Femur (tissue), 1 donor: ENCODE measurements at regions not wholly inside any gene's neighbourhood (a gene's known extent, or its start where the extent isn't known, plus 50 kb on each side); places are given as distances from the start of the nearest gene placed in this dataset.

Source experiments
- DNase-seq: peaks from one replicate; pipeline ENCODE4 v3.0.0-alpha.2; 2017

DNA sequence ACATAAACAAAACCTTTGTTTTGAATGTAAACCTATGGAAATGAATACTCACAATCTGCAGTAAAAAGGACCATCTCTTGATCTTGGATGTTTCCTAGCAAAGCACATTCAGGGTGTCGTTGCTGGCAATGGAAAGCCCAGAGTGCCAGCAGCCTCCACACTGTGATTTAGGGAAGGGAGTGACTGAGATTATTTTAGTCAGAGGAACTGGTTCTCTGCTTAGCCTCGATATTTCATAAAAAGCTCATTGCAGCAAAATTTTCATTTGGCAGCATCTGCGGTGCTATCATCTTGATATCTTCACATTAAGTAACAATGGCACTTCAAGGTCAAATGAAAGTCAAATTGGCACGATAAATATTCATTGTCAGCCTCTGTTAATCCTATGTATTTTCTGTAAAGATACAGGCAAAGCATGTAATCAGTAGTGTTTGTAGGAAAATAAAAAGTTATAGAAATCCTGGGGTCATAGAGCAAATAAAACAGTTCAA is 116.0 kb downstream of the MACIR start:
- no peak for DNase-seq

- no peak for DNase-seq
Observed at GRCh38 chr5:103373597-103374472, 115.3 kb downstream of the MACIR start.

DNA sequence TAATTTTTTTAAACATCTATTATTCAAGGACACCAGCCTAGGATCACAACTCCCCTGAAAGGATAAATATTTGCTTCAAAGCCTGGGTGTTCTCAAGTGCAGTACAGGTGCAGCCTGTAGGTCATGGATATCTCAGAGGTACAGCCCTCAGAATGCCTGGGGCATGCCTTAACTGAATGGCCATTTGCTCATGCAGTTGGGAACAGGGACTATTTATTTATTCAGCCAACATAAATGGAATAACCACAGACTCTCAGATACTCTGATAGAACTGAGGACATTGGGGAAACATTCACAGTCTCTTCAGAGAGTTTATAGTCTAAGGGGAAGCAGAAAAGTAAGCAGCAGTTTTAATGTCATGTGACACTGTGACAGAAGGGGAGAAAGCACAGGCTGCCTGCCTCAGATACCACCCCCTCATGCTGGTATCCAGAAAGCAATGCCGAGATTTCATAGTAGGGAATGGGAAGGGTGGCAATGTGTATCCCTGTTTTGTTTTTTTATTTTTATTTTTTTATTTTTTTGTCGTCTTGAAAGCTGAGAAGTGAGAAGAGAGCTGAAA is 112.6 kb downstream of the MACIR start:
- no peak for DNase-seq

DNA sequence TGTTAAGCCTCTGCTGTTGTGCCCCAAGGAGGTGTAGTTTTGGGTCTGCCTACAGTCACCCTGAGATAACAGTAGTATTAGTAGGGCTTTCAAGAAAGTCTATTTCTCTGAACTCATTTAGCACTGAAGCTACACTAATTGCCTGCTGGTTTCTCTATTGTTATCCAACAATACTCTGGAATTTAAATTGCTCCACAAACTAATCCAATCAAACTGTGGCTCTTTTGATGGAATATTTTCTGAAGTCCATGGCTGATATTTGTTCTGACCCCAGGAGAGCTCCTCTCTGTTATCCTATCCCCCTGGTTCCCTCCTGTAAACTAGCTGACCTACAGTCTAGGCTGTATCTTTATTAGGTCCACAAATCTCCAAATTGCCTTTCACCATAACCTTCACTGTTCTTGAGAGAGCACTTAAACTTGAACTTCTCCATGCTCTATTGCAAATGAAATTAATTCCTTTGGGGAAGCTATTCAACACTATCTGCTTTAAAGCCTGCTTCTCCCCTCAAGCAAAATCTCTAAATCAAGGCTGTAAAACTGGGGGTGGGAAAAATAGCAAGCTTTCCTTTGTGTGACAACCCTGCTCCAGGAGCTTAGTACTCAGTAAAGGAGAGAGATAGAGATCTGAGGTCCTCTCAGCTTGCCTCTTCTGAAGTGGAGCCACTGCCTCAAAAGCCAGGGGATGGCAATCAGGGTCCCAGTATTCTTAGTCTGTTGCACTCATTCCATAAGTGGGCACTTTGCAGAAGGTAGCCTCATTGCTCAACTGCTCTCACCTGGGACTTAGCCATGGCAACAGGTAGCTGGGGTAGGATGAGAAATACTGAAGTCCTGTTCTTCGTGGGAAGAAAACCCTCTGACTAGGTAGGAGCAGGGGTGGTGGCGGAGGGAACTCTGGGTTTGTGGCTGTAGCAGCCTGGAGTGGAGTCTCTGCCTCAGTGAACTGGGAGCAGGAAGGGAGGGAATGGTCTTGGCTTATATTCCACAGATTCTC is 110.9 kb downstream of the MACIR start:
- DNase-seq = no peak

- DNase-seq = no peak
Observed at GRCh38 chr5:103367702-103368101, 109.1 kb downstream of the MACIR start.

DNA sequence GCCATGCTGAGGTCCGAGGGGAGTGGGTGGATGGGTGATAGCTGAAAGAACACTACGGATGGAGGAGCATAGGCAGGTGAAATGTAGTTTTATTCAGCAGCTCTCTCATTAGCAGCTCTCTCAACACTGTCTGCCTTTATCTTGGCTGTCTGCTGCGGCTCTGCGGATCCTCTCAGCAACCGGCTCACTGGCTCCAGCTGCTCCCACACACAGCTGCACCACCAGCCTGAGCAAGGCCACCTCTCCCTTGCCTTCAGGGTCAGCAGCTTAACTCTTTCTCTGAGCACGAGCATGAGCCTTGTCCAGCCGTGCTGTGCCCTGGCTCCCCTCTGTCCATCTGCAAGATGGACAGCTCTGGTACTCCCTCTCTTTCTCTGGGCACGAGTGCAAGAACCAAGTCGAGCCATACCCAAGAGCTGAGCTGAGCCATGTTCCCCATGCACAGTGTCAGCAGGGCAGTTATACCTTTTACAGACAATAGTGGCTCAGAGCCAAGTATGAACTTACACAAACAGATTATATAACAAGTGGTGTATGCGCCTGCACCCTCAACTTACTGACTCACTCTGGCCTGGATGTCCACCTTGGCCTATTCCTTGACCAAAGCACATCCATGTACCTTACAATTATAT is 108.5 kb downstream of the MACIR start:
- no peak for DNase-seq

GRCh38 chr5:103364074-103364473 is 105.5 kb downstream of the MACIR start:
- no peak for DNase-seq

DNA sequence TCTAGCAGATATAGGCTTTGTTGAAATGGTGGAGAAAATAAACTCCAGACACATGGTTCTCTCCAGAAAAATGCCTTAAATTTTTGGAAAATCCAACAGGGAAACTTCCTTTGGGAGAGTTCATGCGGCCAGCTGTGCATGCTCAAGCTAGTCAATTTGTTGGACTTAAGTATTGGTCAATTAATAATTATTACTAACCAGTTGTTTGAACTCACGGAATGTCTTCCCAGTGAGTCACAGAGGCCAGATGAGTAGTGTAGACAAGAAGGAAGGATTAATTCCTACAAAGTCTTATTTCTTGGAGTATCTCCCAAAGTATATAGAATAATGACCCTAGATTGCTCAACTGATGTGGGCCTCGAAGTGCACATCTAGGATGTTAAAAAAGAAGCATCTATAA is 103.6 kb downstream of the MACIR start:
- DNase-seq = no peak

- DNase-seq = no peak
Observed at GRCh38 chr5:103360475-103360874, 101.9 kb downstream of the MACIR start.

- DNase-seq = no peak
Observed at GRCh38 chr5:103358305-103358995, 99.9 kb downstream of the MACIR start.

DNA sequence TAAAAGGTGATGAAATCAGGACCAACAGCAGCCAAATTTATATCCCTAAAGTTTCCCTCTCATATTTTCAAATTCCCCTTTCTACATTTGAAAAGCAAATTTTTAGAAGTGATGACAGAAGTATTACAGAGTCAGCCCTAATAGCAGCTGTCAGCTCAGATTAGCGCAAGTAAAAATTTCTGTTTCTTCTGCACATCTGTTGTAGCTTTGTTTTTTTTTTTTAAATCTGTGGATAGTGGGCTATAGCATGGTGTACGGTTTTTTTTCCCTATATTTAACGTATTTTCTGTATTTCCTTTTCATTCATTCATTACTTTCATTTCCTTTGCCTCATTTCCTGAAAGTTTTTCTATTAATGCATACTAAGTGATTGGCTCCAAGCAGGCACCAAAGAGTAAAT is 99.1 kb downstream of the MACIR start:
- no peak for DNase-seq

GRCh38 chr5:103356350-103357091 is 98.0 kb downstream of the MACIR start:
- DNase-seq = no peak

DNA sequence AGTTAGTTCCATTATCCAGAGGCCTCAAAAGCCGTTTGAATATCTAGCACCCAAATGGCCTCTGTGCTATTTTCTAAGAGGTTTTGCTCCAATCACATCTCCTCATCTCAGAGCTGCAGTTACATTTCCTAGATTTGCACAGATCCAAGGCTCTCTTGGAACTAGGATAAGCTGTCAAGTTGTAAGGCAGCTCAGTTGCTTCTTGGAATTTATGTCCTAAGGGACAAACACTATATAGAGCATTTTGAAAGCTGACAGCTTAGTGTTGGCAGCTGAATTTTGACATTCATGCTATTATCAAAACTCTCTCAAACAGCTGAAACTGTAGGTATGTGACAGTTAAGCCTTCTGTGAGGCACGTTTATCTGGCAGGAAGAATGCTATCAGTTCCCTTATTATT is 97.0 kb downstream of the MACIR start:
- no peak for DNase-seq

- no peak for DNase-seq
Observed at GRCh38 chr5:103354446-103354845, 95.9 kb downstream of the MACIR start.

GRCh38 chr5:103353581-103353980 is 95.0 kb downstream of the MACIR start:
- DNase-seq = no peak

DNA sequence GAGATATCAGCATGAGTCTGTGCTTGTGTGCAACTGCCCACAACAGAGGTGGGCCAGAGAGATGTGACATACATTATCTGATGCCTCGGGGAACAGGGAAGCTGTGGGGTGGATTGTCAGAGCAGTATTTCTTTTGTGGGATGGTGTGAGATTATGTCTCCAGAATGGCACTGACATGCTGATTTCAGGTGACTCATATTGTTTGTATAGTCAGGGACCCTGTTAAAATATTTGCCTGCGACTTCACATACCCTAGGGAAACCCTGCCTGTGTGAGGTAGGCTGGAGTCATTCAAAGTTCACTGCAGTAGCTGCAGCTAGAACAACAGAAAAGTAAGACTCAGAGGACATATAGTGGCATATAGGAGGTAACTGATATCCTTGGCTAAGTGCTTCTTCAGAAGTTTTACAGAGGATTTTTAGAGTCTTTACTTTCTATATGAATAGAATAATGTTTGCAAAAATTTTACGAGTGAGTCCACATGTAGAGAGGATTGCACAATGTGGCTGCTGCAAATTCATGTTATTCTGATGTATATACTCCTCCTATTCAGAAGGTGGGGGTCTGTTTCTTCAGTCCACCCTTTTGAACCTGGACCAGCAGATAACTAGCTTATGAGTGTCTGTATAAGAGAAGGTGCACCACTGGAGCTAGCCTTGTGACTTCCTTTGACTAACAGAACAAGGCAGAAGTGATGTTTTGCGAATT is 89.3 kb downstream of the MACIR start:
- no peak for DNase-seq

GRCh38 chr5:103346162-103346748 is 87.7 kb downstream of the MACIR start:
- no peak for DNase-seq

DNA sequence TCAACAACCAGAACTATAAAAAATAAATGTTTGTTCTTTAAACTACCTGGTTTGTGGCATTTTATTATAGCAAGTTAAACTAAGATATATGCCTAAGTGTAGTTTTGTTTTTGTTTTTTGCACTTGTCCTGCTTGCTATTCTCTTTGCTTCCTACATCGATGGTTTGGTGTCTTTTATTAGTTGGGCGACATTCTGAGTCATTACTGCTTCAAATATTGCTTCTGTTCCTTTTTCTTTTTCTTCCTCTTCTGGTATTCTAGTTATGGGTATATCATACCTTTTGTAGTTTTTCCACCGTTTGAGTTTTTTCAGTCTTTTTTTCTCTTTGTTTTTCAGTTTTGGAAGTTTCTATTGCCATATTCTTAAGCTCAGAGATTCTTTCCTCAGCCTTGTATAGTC is 86.9 kb downstream of the MACIR start:
- DNase-seq = no peak

- DNase-seq = no peak
Observed at GRCh38 chr5:103340717-103341388, 82.3 kb downstream of the MACIR start.

- DNase-seq = no peak
Observed at GRCh38 chr5:103340132-103340531, 81.6 kb downstream of the MACIR start.
